NB4 (cell line): ENCODE measurements at regions not wholly inside any gene's neighbourhood (a gene's known extent, or its start where the extent isn't known, plus 50 kb on each side); places are given as distances from the start of the nearest gene placed in this dataset.

ENCODE experiments used
- CTCF ChIP-seq: IDR thresholded peaks from one replicate; pipeline ENCODE4 v1.5.1; 2012; ENCODE audit warnings: low read depth, low read length
- POLR2A ChIP-seq: IDR thresholded peaks from 2 replicates; pipeline ENCODE4 v1.6.1; 2011; ENCODE audit warnings: mild to moderate bottlenecking; ENCODE audit not compliant: insufficient read length; ENCODE audit errors: extremely low read depth

GRCh38 chr5:97545886-97546535, 363.0 kb upstream of the RIOK2 start:
- TF ChIP-seq POLR2A: no peak
- no peak for TF ChIP-seq CTCF
